Stomach (tissue), 8 donors: ENCODE measurements at regions not wholly inside any gene's neighbourhood (a gene's known extent, or its start where the extent isn't known, plus 50 kb on each side); places are given as distances from the start of the nearest gene placed in this dataset.
A peak's percentile ranks its signal among the peaks of the same experiment; 100 is the strongest.

Experiments
- DNase-seq, 2 donors: peaks; one replicate each; pipeline versions ENCODE4 v3.0.0 to v3.0.0-alpha.2; 2013 to 2019
- H3K27ac ChIP-seq, 5 donors: fragments of 200-600 bp in 4 of 5; sonication (generic) in 4 of 5; one replicate each; pipeline ENCODE4 v1.5.1; 2013 to 2019; ENCODE audit warnings: mild to moderate bottlenecking in 1 of 5, moderate library complexity in 1 of 5
- H3K27me3 ChIP-seq, 3 donors: fragments of 200-600 bp; sonication (generic); one replicate each; pipeline ENCODE4 v1.5.1; 2017 to 2019; ENCODE audit warnings: mixed run types in 1 of 3
- H3K36me3 ChIP-seq, 4 donors: fragments of 200-600 bp; sonication (generic); 1 replicate in 3 of 4; 2 replicates in 1 of 4; pipeline ENCODE4 v1.5.1; 2016 to 2019
- H3K4me1 ChIP-seq, 4 donors: fragments of 200-600 bp; sonication (generic); one replicate each; pipeline ENCODE4 v1.5.1; 2016 to 2019
- H3K4me3 ChIP-seq, 4 donors: fragments of 200-600 bp; sonication (generic) in 3 of 4; one replicate each; pipeline ENCODE4 v1.5.1; 2016 to 2019; ENCODE audit warnings: mild to moderate bottlenecking in 1 of 4
- H3K9me3 ChIP-seq, 4 donors: fragments of 200-600 bp; sonication (generic); one replicate each; pipeline ENCODE4 v1.5.1; 2016 to 2019
- EP300 ChIP-seq: sonication (generic); formaldehyde crosslinking; IDR thresholded peaks from one replicate; pipeline ENCODE4 v1.6.1; 2017; ENCODE audit warnings: antibody characterized with exemption
- POLR2A ChIP-seq, 4 donors: fragments of 450-650 bp; IDR thresholded peaks; one replicate each; pipeline ENCODE4 v1.6.1; 2016; ENCODE audit warnings: antibody characterized with exemption in 4 of 4, control low read depth in 2 of 4, mild to moderate bottlenecking in 1 of 4, moderate library complexity in 1 of 4
- POLR2AphosphoS5 ChIP-seq, 3 donors: sonication (generic); formaldehyde crosslinking; IDR thresholded peaks; one replicate each; pipeline ENCODE4 v1.6.1; 2016; ENCODE audit warnings: antibody characterized with exemption in 3 of 3
- WGBS, 5 donors: extraction: QIAGEN DNeasy Blood & Tissue Kit in 3 of 5; methylation state at CpG; one replicate each; pipeline versions ENCODE4 v1.1.5 to v1.1.7; 2013 to 2018; 5-methylcytosine and 5-hydroxymethylcytosine counted together
- intact Hi-C: fragments of 100-400 bp; cut with DNase I; formaldehyde crosslinking; loops from one replicate; pipeline ENCODE4 v1.15.1; 2023; ENCODE audit warnings: low total_unique reads
- TF ChIP-seq, protein P1 (sequence below), 7 experiments: fragments of 450-650 bp in 4 of 7; fragments of 200-600 bp in 3 of 7; sonication (generic) in 3 of 7; IDR thresholded peaks; one replicate each; pipeline ENCODE4 v1.5.1; 2016 to 2019; ENCODE audit warnings: antibody characterized with exemption in 7 of 7, control low read depth in 2 of 7, mild to moderate bottlenecking in 1 of 7
- donor health status: healthy with polysubstance abuse.
- donor health status: Bipolar disorder and iron deficiency.
- donor health status: healthy.

DNA sequence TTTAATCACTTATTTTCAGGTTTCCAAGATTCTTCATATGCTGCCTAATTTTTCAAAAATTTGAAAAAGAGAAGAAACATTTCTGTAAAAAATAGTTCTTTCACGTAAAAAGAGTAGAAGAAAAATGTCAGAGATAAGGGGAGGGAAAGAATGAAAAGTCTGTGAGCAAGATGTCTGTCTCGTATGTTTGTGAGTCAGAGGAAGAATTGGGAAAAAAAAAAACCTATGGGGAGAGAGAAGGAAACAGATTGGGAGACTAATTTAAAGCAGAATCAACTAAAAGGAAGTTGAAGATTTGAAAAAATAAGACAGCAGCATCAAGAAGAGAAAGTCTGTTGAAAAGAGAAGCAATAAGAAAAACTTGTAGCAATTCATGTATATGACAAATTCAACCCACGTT lies 456.3 kb downstream of the HINT1 start:
- Histone ChIP-seq H3K4me1 (no peaks in the 10 kb centered on the region), H3K4me3 (no peak overlapping the region), H3K27ac (no peak overlapping the region), H3K27me3 (no peaks in the 10 kb centered on the region), H3K36me3 (no peaks in the 10 kb centered on the region), H3K9me3 (no peaks in the 10 kb centered on the region)
- WGBS, 5 donors = 61 to 74% (median 67%) methylated on average over 3 of the region's 3 CpGs
- TF ChIP-seq, protein P1, sequence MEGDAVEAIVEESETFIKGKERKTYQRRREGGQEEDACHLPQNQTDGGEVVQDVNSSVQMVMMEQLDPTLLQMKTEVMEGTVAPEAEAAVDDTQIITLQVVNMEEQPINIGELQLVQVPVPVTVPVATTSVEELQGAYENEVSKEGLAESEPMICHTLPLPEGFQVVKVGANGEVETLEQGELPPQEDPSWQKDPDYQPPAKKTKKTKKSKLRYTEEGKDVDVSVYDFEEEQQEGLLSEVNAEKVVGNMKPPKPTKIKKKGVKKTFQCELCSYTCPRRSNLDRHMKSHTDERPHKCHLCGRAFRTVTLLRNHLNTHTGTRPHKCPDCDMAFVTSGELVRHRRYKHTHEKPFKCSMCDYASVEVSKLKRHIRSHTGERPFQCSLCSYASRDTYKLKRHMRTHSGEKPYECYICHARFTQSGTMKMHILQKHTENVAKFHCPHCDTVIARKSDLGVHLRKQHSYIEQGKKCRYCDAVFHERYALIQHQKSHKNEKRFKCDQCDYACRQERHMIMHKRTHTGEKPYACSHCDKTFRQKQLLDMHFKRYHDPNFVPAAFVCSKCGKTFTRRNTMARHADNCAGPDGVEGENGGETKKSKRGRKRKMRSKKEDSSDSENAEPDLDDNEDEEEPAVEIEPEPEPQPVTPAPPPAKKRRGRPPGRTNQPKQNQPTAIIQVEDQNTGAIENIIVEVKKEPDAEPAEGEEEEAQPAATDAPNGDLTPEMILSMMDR (IDR thresholded peaks at IDR 0.05) = no peak
- TF ChIP-seq POLR2A (IDR thresholded peaks at IDR 0.05) = no peak
- TF ChIP-seq POLR2AphosphoS5 (IDR thresholded peaks at IDR 0.05) = no peak
- no peak for TF ChIP-seq EP300
- DNase-seq = no peak
- intact Hi-C loops = no loop called here

- H3K4me1 ChIP-seq = no peaks in the 10 kb centered on the region
- 82 to 86% (median 84%) methylated on average over 5 of the region's 5 CpGs for WGBS, 5 donors
- H3K27ac ChIP-seq = no peak overlapping the region
- H3K4me3 ChIP-seq = no peak overlapping the region
- no peaks in the 10 kb centered on the region for H3K27me3 ChIP-seq
- no peaks in the 10 kb centered on the region for H3K9me3 ChIP-seq
- no peaks in the 10 kb centered on the region for H3K36me3 ChIP-seq
- intact Hi-C loops = no loop called here
- TF ChIP-seq EP300 (no peak), POLR2A (IDR thresholded peaks at IDR 0.05) (no peak), POLR2AphosphoS5 (IDR thresholded peaks at IDR 0.05) (no peak)
- TF ChIP-seq, protein P1 (IDR thresholded peaks at IDR 0.05) = no peak
- DNase-seq = no peak
Measured at GRCh38 chr5:130706696-130707095, 458.4 kb downstream of the HINT1 start.

DNA sequence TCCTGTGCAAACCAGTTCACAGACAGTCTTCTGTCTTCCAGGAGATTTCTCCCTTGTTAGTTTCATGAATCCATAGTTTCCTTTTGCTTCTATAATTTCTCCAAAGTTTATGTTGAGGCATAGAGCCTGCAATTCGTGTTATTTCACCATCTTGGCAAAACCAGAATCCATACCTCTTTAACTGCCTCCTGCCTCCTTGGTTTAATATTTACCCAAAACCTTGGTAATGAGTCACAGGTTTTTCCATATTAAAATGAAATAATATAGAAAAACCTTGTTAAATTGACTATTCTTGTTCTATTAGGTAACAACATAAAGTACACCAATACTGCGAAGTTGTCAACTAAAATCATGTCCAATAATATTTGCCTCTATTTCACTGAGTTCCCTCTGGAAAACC lies 459.7 kb downstream of the HINT1 start:
- Histone ChIP-seq H3K4me3 (no peak overlapping the region), H3K27ac (no peak overlapping the region), H3K36me3 (no peaks in the 10 kb centered on the region), H3K9me3 (no peaks in the 10 kb centered on the region), H3K4me1 (no peaks in the 10 kb centered on the region), H3K27me3 (no peaks in the 10 kb centered on the region)
- no peak for TF ChIP-seq EP300
- no peak for TF ChIP-seq POLR2A (IDR thresholded peaks at IDR 0.05)
- no peak for TF ChIP-seq POLR2AphosphoS5 (IDR thresholded peaks at IDR 0.05)
- TF ChIP-seq, protein P1 (IDR thresholded peaks at IDR 0.05) = no peak
- WGBS, 5 donors = 75 to 91% (median 85%) methylated on average over 2 of the region's 2 CpGs
- DNase-seq = no peak
- intact Hi-C loops = no loop called here

DNA sequence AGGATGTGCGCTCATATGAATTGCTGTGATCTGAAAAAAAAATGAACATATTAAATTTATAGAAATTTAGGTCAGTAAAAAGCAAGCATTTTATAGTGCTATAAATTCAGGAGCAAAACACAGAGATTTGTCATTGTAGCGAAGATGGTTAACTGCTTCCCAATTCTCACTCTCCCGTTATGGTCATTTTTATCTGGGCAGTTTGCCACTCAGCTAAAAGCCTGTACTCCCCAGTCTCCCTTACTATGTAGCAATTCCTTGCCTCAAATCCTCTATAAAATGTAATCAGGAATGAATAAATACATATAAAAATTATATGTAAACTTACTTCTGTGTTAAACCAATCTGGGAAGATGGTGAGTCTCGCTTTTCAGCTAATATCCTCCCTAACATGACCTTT lies 471.5 kb downstream of the HINT1 start:
- intact Hi-C loops = no loop called here
- Histone ChIP-seq H3K4me1 (no peaks in the 10 kb centered on the region), H3K27me3 (no peaks in the 10 kb centered on the region), H3K27ac (no peak overlapping the region), H3K9me3 (peaks cover 0 to 5% (median 0%) of the 10 kb centered on the region in 4 donors), H3K36me3 (no peaks in the 10 kb centered on the region), H3K4me3 (no peak overlapping the region)
- DNase-seq = peak in 1 of 2 donors; percentile 5
- no peak for TF ChIP-seq EP300
- TF ChIP-seq, protein P1 (IDR thresholded peaks at IDR 0.05) = no peak
- TF ChIP-seq POLR2AphosphoS5 (IDR thresholded peaks at IDR 0.05) = no peak
- no peak for TF ChIP-seq POLR2A (IDR thresholded peaks at IDR 0.05)
- 88 to 90% (median 88%) methylated on average over 4 of the region's 4 CpGs for WGBS, 5 donors
